MCF 10A (cell line): ENCODE measurements at regions not wholly inside any gene's neighbourhood (a gene's known extent, or its start where the extent isn't known, plus 50 kb on each side); places are given as distances from the start of the nearest gene placed in this dataset.

ENCODE experiments used
- BruUV-seq: library from RNA; stranded (reverse); fragments of 400-500 nt; replicated peaks from 2 replicates; lab custom pipeline; 2021; lab: Mats Ljungman, UMichigan
- CTCF ChIA-PET: fragments of 300-600 bp; sonication (Branson Sonifier 250); formaldehyde crosslinking; extraction: SDS; loops from one replicate; lab custom pipeline; 2021; ENCODE audit warnings: antibody characterized with exemption, inconsistent platforms; lab: Yijun Ruan, JAX
- POLR2A ChIA-PET: fragments of 300-600, 350-650 bp; sonication (Branson Sonifier 250); formaldehyde crosslinking; extraction: SDS; loops from one replicate; lab custom pipeline; 2020; ENCODE audit warnings: antibody characterized with exemption, inconsistent platforms; lab: Yijun Ruan, JAX
- DNase-seq: peaks from one replicate; pipeline ENCODE4 v3.0.0-alpha.2; 2018; ENCODE audit not compliant: unreplicated experiment
- H3K27ac Mint-ChIP-seq: one replicate; pipeline ENCODE4 v1.8.0; 2022; ENCODE audit warnings: mild to moderate bottlenecking, low read depth, mixed read lengths; ENCODE audit not compliant: unreplicated experiment
- H3K27me3 Mint-ChIP-seq: one replicate; pipeline ENCODE4 v1.8.0; 2022; ENCODE audit warnings: mixed read lengths; ENCODE audit not compliant: insufficient read depth, unreplicated experiment
- H3K36me3 Mint-ChIP-seq: one replicate; pipeline ENCODE4 v1.8.0; 2022; ENCODE audit warnings: mild to moderate bottlenecking, moderate library complexity, mixed read lengths; ENCODE audit not compliant: insufficient read depth, unreplicated experiment
- H3K4me1 Mint-ChIP-seq: one replicate; pipeline ENCODE4 v1.8.0; 2022; ENCODE audit warnings: mixed read lengths; ENCODE audit not compliant: insufficient read depth, unreplicated experiment
- H3K4me3 Mint-ChIP-seq: one replicate; pipeline ENCODE4 v1.8.0; 2022; ENCODE audit warnings: mild to moderate bottlenecking, moderate library complexity, mixed read lengths; ENCODE audit not compliant: unreplicated experiment
- H3K9me3 Mint-ChIP-seq: one replicate; pipeline ENCODE4 v1.8.0; 2022; ENCODE audit warnings: mixed read lengths; ENCODE audit not compliant: unreplicated experiment
- intact Hi-C: fragments of 100-400 bp; cut with micrococcal nuclease; formaldehyde crosslinking; loops from 2 replicates; pipeline ENCODE4 v1.14.1; 2022
- TF ChIP-seq, protein P1 (sequence below): fragments of 200-600 bp; IDR thresholded peaks from one replicate; pipeline ENCODE4 v1.8.0; 2022; ENCODE audit warnings: antibody characterized with exemption, mild to moderate bottlenecking; ENCODE audit not compliant: unreplicated experiment

DNA sequence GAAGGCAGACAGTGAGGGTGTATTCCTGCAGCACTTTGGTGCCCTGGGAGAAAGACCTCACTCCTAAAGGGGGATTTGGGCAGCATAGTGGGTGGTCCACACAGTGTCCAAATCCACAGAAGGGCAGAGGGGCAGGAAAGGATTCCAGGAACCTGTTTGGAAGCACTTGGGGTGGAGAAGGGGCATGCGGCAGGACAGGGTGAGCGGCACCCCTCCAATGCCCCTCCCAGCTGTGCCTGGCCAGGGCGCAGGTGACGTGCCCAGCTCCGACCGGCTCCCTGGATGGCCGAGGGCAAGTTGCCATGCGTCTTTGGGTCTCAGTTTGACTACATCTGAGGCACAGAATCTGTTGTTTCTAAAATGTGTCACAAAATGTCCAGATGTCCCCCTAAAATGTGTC lies 66.5 kb upstream of the HMX1 start:
- intact Hi-C loops = no loop called here
- H3K27me3 Mint-ChIP-seq = no peaks in the 10 kb centered on the region
- TF ChIP-seq, protein P1, sequence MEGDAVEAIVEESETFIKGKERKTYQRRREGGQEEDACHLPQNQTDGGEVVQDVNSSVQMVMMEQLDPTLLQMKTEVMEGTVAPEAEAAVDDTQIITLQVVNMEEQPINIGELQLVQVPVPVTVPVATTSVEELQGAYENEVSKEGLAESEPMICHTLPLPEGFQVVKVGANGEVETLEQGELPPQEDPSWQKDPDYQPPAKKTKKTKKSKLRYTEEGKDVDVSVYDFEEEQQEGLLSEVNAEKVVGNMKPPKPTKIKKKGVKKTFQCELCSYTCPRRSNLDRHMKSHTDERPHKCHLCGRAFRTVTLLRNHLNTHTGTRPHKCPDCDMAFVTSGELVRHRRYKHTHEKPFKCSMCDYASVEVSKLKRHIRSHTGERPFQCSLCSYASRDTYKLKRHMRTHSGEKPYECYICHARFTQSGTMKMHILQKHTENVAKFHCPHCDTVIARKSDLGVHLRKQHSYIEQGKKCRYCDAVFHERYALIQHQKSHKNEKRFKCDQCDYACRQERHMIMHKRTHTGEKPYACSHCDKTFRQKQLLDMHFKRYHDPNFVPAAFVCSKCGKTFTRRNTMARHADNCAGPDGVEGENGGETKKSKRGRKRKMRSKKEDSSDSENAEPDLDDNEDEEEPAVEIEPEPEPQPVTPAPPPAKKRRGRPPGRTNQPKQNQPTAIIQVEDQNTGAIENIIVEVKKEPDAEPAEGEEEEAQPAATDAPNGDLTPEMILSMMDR = no peak
- no peaks in the 10 kb centered on the region for H3K36me3 Mint-ChIP-seq
- BruUV-seq = no TSS peak
- peaks cover 11% of the 10 kb centered on the region for H3K9me3 Mint-ChIP-seq
- DNase-seq = no peak
- no peak overlapping the region for H3K4me3 Mint-ChIP-seq
- ChIA-PET CTCF (no interaction called here), POLR2A (no interaction called here)
- H3K4me1 Mint-ChIP-seq = no peaks in the 10 kb centered on the region
- no peak overlapping the region for H3K27ac Mint-ChIP-seq

DNA sequence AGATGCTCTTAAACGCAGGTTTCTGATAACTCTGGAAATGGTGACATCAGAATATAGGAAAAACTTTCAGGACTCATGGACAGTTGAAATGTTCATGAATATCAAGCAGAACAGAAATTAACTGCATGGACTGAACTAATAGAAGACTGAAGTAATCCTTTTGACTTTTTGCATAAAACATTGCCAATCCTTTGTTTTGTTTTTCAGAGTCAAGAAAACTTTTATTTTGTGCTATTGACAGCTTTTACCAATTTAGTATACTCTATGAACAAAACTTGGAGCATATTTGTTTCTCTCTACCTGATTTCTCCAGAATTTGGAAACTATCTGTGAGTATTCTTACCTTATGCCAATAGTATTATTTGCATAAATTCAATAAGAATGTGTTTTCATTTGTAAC lies 61.2 kb upstream of the HMX1 start:
- H3K27me3 Mint-ChIP-seq = no peaks in the 10 kb centered on the region
- H3K27ac Mint-ChIP-seq = no peak overlapping the region
- H3K4me1 Mint-ChIP-seq = no peaks in the 10 kb centered on the region
- no peak overlapping the region for H3K4me3 Mint-ChIP-seq
- no peaks in the 10 kb centered on the region for H3K36me3 Mint-ChIP-seq
- DNase-seq = no peak
- no TSS peak for BruUV-seq
- CTCF ChIA-PET = interaction anchor here (1.0 kb wide), 1 partner anchor 11 kb away, joined by 3 read pairs; no protein-coding TSS in a partner anchor
- intact Hi-C loops = no loop called here
- peaks cover 11% of the 10 kb centered on the region for H3K9me3 Mint-ChIP-seq
- TF ChIP-seq, protein P1 = no peak
- POLR2A ChIA-PET = no interaction called here

DNA sequence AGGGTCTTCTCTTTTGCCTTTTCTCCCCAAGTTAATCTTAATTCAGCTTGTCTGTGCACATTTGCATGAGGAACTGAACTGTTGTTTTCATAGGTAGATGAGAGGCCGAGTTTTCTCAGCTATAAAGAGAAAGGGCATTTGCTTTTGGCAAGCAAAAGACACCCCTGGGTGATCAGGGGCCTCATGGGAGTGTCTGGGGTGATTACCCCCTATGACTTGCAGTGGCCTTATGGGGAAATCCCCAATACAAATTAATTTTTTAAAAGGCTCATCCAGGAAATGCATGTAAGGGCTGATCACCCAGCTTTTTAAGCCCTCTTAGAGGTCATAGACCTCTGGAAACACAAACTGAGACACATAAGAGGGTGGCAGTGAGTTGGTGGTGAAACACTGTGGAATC lies 56.4 kb upstream of the HMX1 start:
- no TSS peak for BruUV-seq
- H3K27ac Mint-ChIP-seq = no peak overlapping the region
- DNase-seq = no peak
- no peaks in the 10 kb centered on the region for H3K36me3 Mint-ChIP-seq
- TF ChIP-seq, protein P1 = no peak
- no peak overlapping the region for H3K4me3 Mint-ChIP-seq
- no peaks in the 10 kb centered on the region for H3K4me1 Mint-ChIP-seq
- ChIA-PET POLR2A (no interaction called here), CTCF (interaction anchor here (0.6 to 3.8 kb wide), 2 partner anchors 11 to 321 kb away, joined by 3 to 33 read pairs; no protein-coding TSS in a partner anchor)
- intact Hi-C loops = no loop called here
- peaks cover 8% of the 10 kb centered on the region for H3K27me3 Mint-ChIP-seq
- peaks cover 20% of the 10 kb centered on the region for H3K9me3 Mint-ChIP-seq

DNA sequence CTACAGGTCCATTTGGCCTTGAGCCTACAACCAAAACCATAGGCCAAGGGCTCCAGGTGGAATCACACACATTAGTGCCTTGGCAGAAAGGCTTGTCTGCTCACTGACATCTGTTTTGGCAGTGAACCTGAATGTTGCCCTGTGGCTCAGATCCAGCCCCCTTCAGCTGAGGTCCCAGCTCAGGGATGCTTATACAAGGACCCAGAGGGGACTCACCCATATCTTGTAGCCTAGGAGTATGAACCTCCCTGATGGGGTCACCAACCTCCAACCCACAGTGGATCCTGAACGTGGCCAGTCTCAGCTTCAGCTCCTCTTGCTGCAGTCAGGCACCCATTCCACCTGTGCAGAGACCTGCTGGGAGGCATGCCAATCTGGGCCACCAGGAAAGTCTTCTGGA lies 50.8 kb upstream of the HMX1 start:
- TF ChIP-seq, protein P1 = no peak
- Mint-ChIP-seq H3K36me3 (no peaks in the 10 kb centered on the region), H3K9me3 (peaks cover 21% of the 10 kb centered on the region), H3K27ac (no peak overlapping the region), H3K27me3 (peaks cover 38% of the 10 kb centered on the region), H3K4me3 (no peak overlapping the region), H3K4me1 (no peaks in the 10 kb centered on the region)
- ChIA-PET POLR2A (no interaction called here), CTCF (interaction anchor here (0.6 to 2.0 kb wide), 5 partner anchors 8 to 1310 kb away, joined by 3 to 9 read pairs (median 4); no protein-coding TSS in a partner anchor)
- BruUV-seq = no TSS peak
- intact Hi-C loops = no loop called here
- DNase-seq = no peak
